H1 (cell line): ENCODE measurements at regions not wholly inside any gene's neighbourhood (a gene's known extent, or its start where the extent isn't known, plus 50 kb on each side); places are given as distances from the start of the nearest gene placed in this dataset.

ENCODE experiments used
- CTCF ChIA-PET: fragments of 300-600 bp; sonication (Branson Sonifier 250); formaldehyde crosslinking; loops from one replicate; lab custom pipeline; 2021; ENCODE audit not compliant: partially characterized antibody; lab: Charles Lee
- POLR2A ChIA-PET: fragments of 300-600 bp; sonication (Branson Sonifier 250); formaldehyde crosslinking; loops from one replicate; lab custom pipeline; 2021; ENCODE audit warnings: inconsistent platforms; ENCODE audit not compliant: partially characterized antibody; lab: Charles Lee
- DNase-seq, 2 experiments: peaks; one replicate each; pipeline versions ENCODE4 v3.0.0 to v3.0.0-alpha.2; 2010 to 2022; ENCODE audit warnings: low spot score in 2 of 2, low read depth in 1 of 2, mixed read lengths in 1 of 2
- FAIRE-seq: peaks from 2 replicates; lab custom pipeline; 2011; peaks lifted over from hg19 to GRCh38; lab: Jason Lieb, UNC
- H2AFZ ChIP-seq: 2 replicates; pipeline ENCODE4 v1.8.1; 2012; ENCODE audit warnings: low read length, inconsistent platforms
- H2AK5ac ChIP-seq: 2 replicates; pipeline ENCODE4 v1.6.1; 2013; ENCODE audit warnings: low read depth, low read length
- H2BK120ac ChIP-seq: replicated peaks from 2 replicates; pipeline ENCODE3; 2013; ENCODE audit warnings: low read depth, low read length, inconsistent platforms
- H2BK12ac ChIP-seq: 2 replicates; pipeline ENCODE4 v1.6.1; 2013; ENCODE audit warnings: low read depth, low read length
- H2BK15ac ChIP-seq: 2 replicates; pipeline ENCODE4 v1.6.1; 2013; ENCODE audit warnings: low read length
- H2BK20ac ChIP-seq: 2 replicates; pipeline ENCODE4 v1.6.1; 2013; ENCODE audit warnings: low read length
- H2BK5ac ChIP-seq: 2 replicates; pipeline ENCODE4 v1.6.1; 2013; ENCODE audit warnings: low read depth, low read length
- H3K14ac ChIP-seq: 2 replicates; pipeline ENCODE4 v1.6.1; 2013; ENCODE audit warnings: inconsistent platforms; ENCODE audit not compliant: insufficient read length
- H3K18ac ChIP-seq: 2 replicates; pipeline ENCODE4 v1.6.1; 2013; ENCODE audit warnings: low read length; ENCODE audit errors: extremely low read depth
- H3K23ac ChIP-seq: 2 replicates; pipeline ENCODE4 v1.6.1; 2013; ENCODE audit warnings: inconsistent platforms; ENCODE audit not compliant: insufficient read length
- H3K23me2 ChIP-seq: 2 replicates; pipeline ENCODE4 v1.6.1; 2013; ENCODE audit warnings: low read depth, low read length
- H3K27ac ChIP-seq: 2 replicates; pipeline ENCODE4 v1.6.1; 2011; ENCODE audit warnings: low read depth, low read length, inconsistent platforms
- H3K27me3 ChIP-seq, 4 experiments: replicated peaks in 1 of 4; 1 replicate in 1 of 4; 2 replicates in 3 of 4; pipeline versions ENCODE4 v1.6.1 to v1.8.1; 2011 to 2013; ENCODE audit warnings: low read length in 3 of 4, mild to moderate bottlenecking in 3 of 4, inconsistent platforms in 2 of 4, mixed read lengths in 2 of 4, moderate library complexity in 1 of 4; ENCODE audit not compliant: control insufficient read depth in 3 of 4, insufficient read depth in 3 of 4; ENCODE audit errors: extremely low read depth in 1 of 4
- H3K36me3 ChIP-seq, 4 experiments: 2 replicates each; pipeline versions ENCODE4 v1.6.1 to v1.8.1; 2011 to 2013; ENCODE audit warnings: mild to moderate bottlenecking in 4 of 4, low read length in 3 of 4, moderate library complexity in 2 of 4, control low read depth in 1 of 4, inconsistent platforms in 1 of 4; ENCODE audit not compliant: insufficient read depth in 4 of 4, control insufficient read depth in 2 of 4
- H3K4ac ChIP-seq: replicated peaks from 2 replicates; pipeline ENCODE3; 2013; ENCODE audit warnings: low read length, low read depth, mixed read lengths, inconsistent platforms; ENCODE audit not compliant: insufficient read length
- H3K4me1 ChIP-seq, 4 experiments: replicated peaks in 1 of 4; 1 replicate in 1 of 4; 2 replicates in 3 of 4; pipeline versions ENCODE4 v1.6.1 to v1.8.1; 2011 to 2013; ENCODE audit warnings: low read length in 3 of 4, inconsistent platforms in 2 of 4, mixed read lengths in 1 of 4; ENCODE audit not compliant: insufficient read depth in 4 of 4, control insufficient read depth in 3 of 4
- H3K4me2 ChIP-seq, 2 experiments: 2 replicates each; pipeline versions ENCODE4 v1.6.1 to v1.8.1; 2011 to 2013; ENCODE audit warnings: low read depth in 2 of 2, low read length in 2 of 2, control low read depth in 1 of 2, inconsistent platforms in 1 of 2, mild to moderate bottlenecking in 1 of 2; ENCODE audit not compliant: insufficient read depth in 1 of 2
- H3K4me3 ChIP-seq, 4 experiments: fragments of 200-600, 300-600 bp in 1 of 4; sonication (generic), shearing (Covaris generic), sonication (Bioruptor Twin) in 1 of 4; 2 replicates each; pipeline versions ENCODE4 v1.5.1 to v1.8.1; 2011 to 2016; ENCODE audit warnings: low read length in 4 of 4, low read depth in 3 of 4, control low read depth in 2 of 4, inconsistent platforms in 2 of 4, mild to moderate bottlenecking in 2 of 4, mixed read lengths in 1 of 4, moderate library complexity in 1 of 4; ENCODE audit not compliant: insufficient read depth in 2 of 4; ENCODE audit errors: extremely low read depth in 1 of 4
- H3K56ac ChIP-seq: replicated peaks from 2 replicates; pipeline ENCODE3; 2013; ENCODE audit warnings: low read depth, mild to moderate bottlenecking, mixed read lengths, low read length, inconsistent platforms; ENCODE audit not compliant: insufficient read length
- H3K79me1 ChIP-seq: 2 replicates; pipeline ENCODE4 v1.6.1; 2013; ENCODE audit warnings: low read depth, low read length, control low read depth
- H3K79me2 ChIP-seq, 2 experiments: 2 replicates each; pipeline versions ENCODE4 v1.6.1 to v1.8.1; 2012 to 2013; ENCODE audit warnings: low read length in 2 of 2, mild to moderate bottlenecking in 2 of 2, inconsistent platforms in 1 of 2; ENCODE audit not compliant: insufficient read depth in 2 of 2, control insufficient read depth in 1 of 2
- H3K9ac ChIP-seq, 4 experiments: replicated peaks in 1 of 4; 1 replicate in 1 of 4; 2 replicates in 3 of 4; pipeline versions ENCODE4 v1.6.1 to v1.8.1; 2011 to 2013; ENCODE audit warnings: low read depth in 3 of 4, low read length in 3 of 4, control low read depth in 2 of 4, mild to moderate bottlenecking in 2 of 4, moderate library complexity in 2 of 4, inconsistent platforms in 1 of 4; ENCODE audit errors: extremely low read depth in 1 of 4
- H3K9me3 ChIP-seq, 2 experiments: 2 replicates each; pipeline versions ENCODE4 v1.6.1 to v1.8.1; 2012 to 2013; ENCODE audit warnings: mild to moderate bottlenecking in 2 of 2, moderate library complexity in 2 of 2, control low read depth in 1 of 2, inconsistent platforms in 1 of 2, low read depth in 1 of 2, low read length in 1 of 2, mixed read lengths in 1 of 2; ENCODE audit not compliant: insufficient read depth in 2 of 2
- H4K20me1 ChIP-seq, 2 experiments: replicated peaks in 1 of 2; 2 replicates each; pipeline versions ENCODE3 to v1.8.1; 2011 to 2013; ENCODE audit warnings: inconsistent platforms in 2 of 2, low read length in 2 of 2, mild to moderate bottlenecking in 1 of 2; ENCODE audit not compliant: insufficient read depth in 2 of 2, control insufficient read depth in 1 of 2
- H4K5ac ChIP-seq: 2 replicates; pipeline ENCODE4 v1.6.1; 2013; ENCODE audit warnings: low read length, low read depth, mixed read lengths, inconsistent platforms; ENCODE audit not compliant: insufficient read length
- H4K8ac ChIP-seq: 2 replicates; pipeline ENCODE4 v1.8.0; 2013; ENCODE audit warnings: mild to moderate bottlenecking, moderate library complexity, low read length, inconsistent platforms; ENCODE audit not compliant: insufficient read depth; ENCODE audit errors: extremely low read depth
- H4K91ac ChIP-seq: replicated peaks from 2 replicates; pipeline ENCODE3; 2013; ENCODE audit warnings: low read length, mixed read lengths, inconsistent platforms; ENCODE audit not compliant: insufficient read length
- CBX8 ChIP-seq: fragments of 300-800, 300-1000 bp; sonication (generic); IDR thresholded peaks from 2 replicates; pipeline ENCODE4 v1.7.1; 2016; ENCODE audit warnings: low read depth, low read length, borderline replicate concordance
- JUND ChIP-seq: IDR thresholded peaks from 2 replicates; pipeline ENCODE4 v1.6.1; 2011; ENCODE audit warnings: mild to moderate bottlenecking, improper control_type of control experiment, low read length
- SIN3A ChIP-seq, 2 experiments: IDR thresholded peaks in 1 of 2; conservative IDR thresholded peaks in 1 of 2; 2 replicates each; pipeline ENCODE4 v1.6.1; 2011 to 2012; ENCODE audit warnings: low read length in 2 of 2, improper control_type of control experiment in 1 of 2, low read depth in 1 of 2, mild to moderate bottlenecking in 1 of 2
- WGBS, 2 experiments: shearing (Covaris generic) in 1 of 2; methylation state at CpG; one replicate each; pipeline versions ENCODE4 v1.1.6 to v1.1.7; 2013 to 2015; ENCODE audit warnings: low lambda C conversion rate in 2 of 2, mixed read lengths in 2 of 2, inconsistent platforms in 1 of 2, low coverage in 1 of 2, missing lambda C conversion rate in 1 of 2; ENCODE audit not compliant: insufficient replicate concordance in 2 of 2, insufficient coverage in 1 of 2, insufficient read length in 1 of 2; ENCODE audit errors: extremely low coverage in 1 of 2, missing lambda C conversion rate in 1 of 2; 5-methylcytosine and 5-hydroxymethylcytosine counted together

GRCh38 chr2:125554956-125555355 is 1101.0 kb upstream of the GYPC start:
- H3K4me2 ChIP-seq: no peak overlapping the region
- no peak overlapping the region for H3K27ac ChIP-seq
- WGBS, 2 experiments: 84% methylated on average over 2 of the region's 2 CpGs; no CpG with 5 or more reads in 1 of the 2 experiments
- no peaks in the 10 kb centered on the region for H3K23me2 ChIP-seq
- H3K4me3 ChIP-seq: no peak overlapping the region
- H2BK20ac ChIP-seq: no peak overlapping the region
- H2BK120ac ChIP-seq: no peak overlapping the region
- H3K18ac ChIP-seq: no peak overlapping the region
- no peaks in the 10 kb centered on the region for H3K9me3 ChIP-seq
- no peak overlapping the region for H3K56ac ChIP-seq
- ChIA-PET CTCF (no interaction called here), POLR2A (no interaction called here)
- no peak overlapping the region for H4K8ac ChIP-seq
- H2BK12ac ChIP-seq: no peak overlapping the region
- H4K91ac ChIP-seq: no peak overlapping the region
- FAIRE-seq (no peak), DNase-seq (no peak)
- H3K79me1 ChIP-seq: no peaks in the 10 kb centered on the region
- no peaks in the 10 kb centered on the region for H3K27me3 ChIP-seq
- TF ChIP-seq CBX8 (no peak), SIN3A (conservative IDR thresholded peaks at IDR 0.05 in 1 of 2, IDR thresholded peaks at IDR 0.05 in 1 of 2; ENCODE audit: low read depth in 1 of 2, low read length in 2 of 2) (no peak), JUND (no peak)
- no peak overlapping the region for H3K9ac ChIP-seq
- no peak overlapping the region for H2AK5ac ChIP-seq
- no peaks in the 10 kb centered on the region for H3K36me3 ChIP-seq
- H3K4ac ChIP-seq: no peak overlapping the region
- H3K79me2 ChIP-seq: no peaks in the 10 kb centered on the region
- no peak overlapping the region for H2AFZ ChIP-seq
- H2BK5ac ChIP-seq: no peak overlapping the region
- no peaks in the 10 kb centered on the region for H4K20me1 ChIP-seq
- no peaks in the 10 kb centered on the region for H3K4me1 ChIP-seq
- no peak overlapping the region for H2BK15ac ChIP-seq
- H3K14ac ChIP-seq: no peak overlapping the region
- H4K5ac ChIP-seq: no peak overlapping the region
- no peak overlapping the region for H3K23ac ChIP-seq
